ENCODE measurements at regions not wholly inside any gene's neighbourhood (a gene's known extent, or its start where the extent isn't known, plus 50 kb on each side); places are given as distances from the start of the nearest gene placed in this dataset.

DNA sequence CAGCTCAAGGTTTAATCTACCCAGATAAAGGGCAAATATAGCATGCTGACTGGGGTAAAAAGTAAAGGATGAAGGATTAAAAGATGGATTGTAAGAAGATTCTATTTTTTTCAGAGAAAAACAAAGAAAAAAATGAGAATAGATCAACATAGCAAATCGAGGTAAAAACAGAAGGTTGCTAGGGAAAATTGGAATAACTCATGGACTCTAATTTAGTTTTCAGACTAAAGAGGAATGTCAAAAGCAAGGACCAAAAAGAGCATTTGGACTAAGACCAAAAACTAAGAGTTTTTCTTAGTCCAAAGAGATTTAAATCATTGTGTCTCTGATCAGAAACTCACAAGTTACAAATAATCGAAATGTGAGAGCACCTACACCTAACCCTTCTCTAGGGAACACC, 250.7 kb upstream of the PTPRD start:
- 56 to 71% methylated on average over 2 of the region's 2 CpGs for WGBS, 2 donors (ENCODE audit: low coverage in 1 of 2)
- no peak overlapping the region for H3K27ac ChIP-seq
- intact Hi-C loops (cut with DNase I; ENCODE audit: low total_unique reads), result no loop called here

DNA sequence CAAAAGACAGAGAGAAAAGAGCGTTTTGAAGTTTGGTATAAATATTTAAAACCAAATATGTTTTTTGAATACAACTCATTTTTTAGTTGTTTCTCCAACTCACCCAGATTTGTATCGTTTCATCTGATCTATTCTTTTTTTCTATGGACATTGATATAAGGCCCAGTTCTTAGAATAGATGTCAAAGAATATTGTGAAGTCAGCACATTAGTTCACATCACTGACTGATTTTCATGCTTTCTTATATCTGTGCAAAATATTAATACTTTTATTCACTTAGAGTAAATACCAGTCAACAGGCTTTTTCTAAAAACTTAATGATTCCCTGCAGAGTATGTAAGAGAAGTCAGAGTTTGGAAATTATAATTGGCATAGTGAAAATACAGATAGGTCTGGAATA, 254.4 kb upstream of the PTPRD start:
- no peak for DNase-seq
- 73 to 82% methylated on average over 2 of the region's 2 CpGs for WGBS, 2 donors (ENCODE audit: low coverage in 1 of 2)
- H3K9me3 ChIP-seq, result no peaks in the 10 kb centered on the region
- TF ChIP-seq EP300 (IDR thresholded peaks at IDR 0.05; ENCODE audit: low read depth) (no peak), POLR2AphosphoS5 (IDR thresholded peaks at IDR 0.05) (no peak), POLR2A (IDR thresholded peaks at IDR 0.05) (no peak)
- TF ChIP-seq, protein P1, sequence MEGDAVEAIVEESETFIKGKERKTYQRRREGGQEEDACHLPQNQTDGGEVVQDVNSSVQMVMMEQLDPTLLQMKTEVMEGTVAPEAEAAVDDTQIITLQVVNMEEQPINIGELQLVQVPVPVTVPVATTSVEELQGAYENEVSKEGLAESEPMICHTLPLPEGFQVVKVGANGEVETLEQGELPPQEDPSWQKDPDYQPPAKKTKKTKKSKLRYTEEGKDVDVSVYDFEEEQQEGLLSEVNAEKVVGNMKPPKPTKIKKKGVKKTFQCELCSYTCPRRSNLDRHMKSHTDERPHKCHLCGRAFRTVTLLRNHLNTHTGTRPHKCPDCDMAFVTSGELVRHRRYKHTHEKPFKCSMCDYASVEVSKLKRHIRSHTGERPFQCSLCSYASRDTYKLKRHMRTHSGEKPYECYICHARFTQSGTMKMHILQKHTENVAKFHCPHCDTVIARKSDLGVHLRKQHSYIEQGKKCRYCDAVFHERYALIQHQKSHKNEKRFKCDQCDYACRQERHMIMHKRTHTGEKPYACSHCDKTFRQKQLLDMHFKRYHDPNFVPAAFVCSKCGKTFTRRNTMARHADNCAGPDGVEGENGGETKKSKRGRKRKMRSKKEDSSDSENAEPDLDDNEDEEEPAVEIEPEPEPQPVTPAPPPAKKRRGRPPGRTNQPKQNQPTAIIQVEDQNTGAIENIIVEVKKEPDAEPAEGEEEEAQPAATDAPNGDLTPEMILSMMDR (IDR thresholded peaks at IDR 0.05), result no peak
- H3K27ac ChIP-seq, result no peak overlapping the region
- H3K4me1 ChIP-seq, result no peaks in the 10 kb centered on the region
- no peaks in the 10 kb centered on the region for H3K27me3 ChIP-seq
- no peak overlapping the region for H3K4me3 ChIP-seq
- no peaks in the 10 kb centered on the region for H3K36me3 ChIP-seq
- intact Hi-C loops (cut with DNase I; ENCODE audit: low total_unique reads) (no loop called here), in situ Hi-C loops (cut with MboI; ENCODE audit: low pct_ligation_motif_present in 1 of 4, low pct_unique_long_range_greater_than_20kb in 1 of 4, low sequenced_read_pairs in 3 of 4) (no loop called here)

More for the DNA sequence above, 250.7 kb upstream of the PTPRD start:
- Histone ChIP-seq H3K36me3 (no peaks in the 10 kb centered on the region), H3K4me1 (no peaks in the 10 kb centered on the region), H3K9me3 (no peaks in the 10 kb centered on the region), H3K4me3 (no peak overlapping the region), H3K27me3 (no peaks in the 10 kb centered on the region)
- no peak for TF ChIP-seq EP300 (IDR thresholded peaks at IDR 0.05; ENCODE audit: low read depth)
- TF ChIP-seq POLR2AphosphoS5 (IDR thresholded peaks at IDR 0.05), result no peak
- no peak for TF ChIP-seq POLR2A (IDR thresholded peaks at IDR 0.05)
- TF ChIP-seq, protein P1 (IDR thresholded peaks at IDR 0.05), result no peak
- in situ Hi-C loops (cut with MboI; ENCODE audit: low pct_ligation_motif_present in 1 of 4, low pct_unique_long_range_greater_than_20kb in 1 of 4, low sequenced_read_pairs in 3 of 4), result no loop called here
- DNase-seq, result no peak

- Histone ChIP-seq H3K4me1 (no peaks in the 10 kb centered on the region), H3K9me3 (no peaks in the 10 kb centered on the region), H3K36me3 (no peaks in the 10 kb centered on the region), H3K4me3 (no peak overlapping the region), H3K27me3 (no peaks in the 10 kb centered on the region), H3K27ac (no peak overlapping the region)
- no peak for TF ChIP-seq POLR2A (IDR thresholded peaks at IDR 0.05)
- TF ChIP-seq EP300 (IDR thresholded peaks at IDR 0.05; ENCODE audit: low read depth), result no peak
- no peak for TF ChIP-seq POLR2AphosphoS5 (IDR thresholded peaks at IDR 0.05)
- TF ChIP-seq, protein P1 (IDR thresholded peaks at IDR 0.05), result no peak
- DNase-seq, result no peak
- in situ Hi-C loops (cut with MboI; ENCODE audit: low pct_ligation_motif_present in 1 of 4, low pct_unique_long_range_greater_than_20kb in 1 of 4, low sequenced_read_pairs in 3 of 4), result no loop called here
- intact Hi-C loops (cut with DNase I; ENCODE audit: low total_unique reads), result no loop called here
Observed at GRCh38 chr9:10869687-10870086, 256.9 kb upstream of the PTPRD start.

GRCh38 chr9:10873999-10874398, 261.2 kb upstream of the PTPRD start:
- Histone ChIP-seq H3K27me3 (no peaks in the 10 kb centered on the region), H3K4me3 (no peak overlapping the region), H3K27ac (no peak overlapping the region), H3K9me3 (no peaks in the 10 kb centered on the region), H3K36me3 (no peaks in the 10 kb centered on the region), H3K4me1 (no peaks in the 10 kb centered on the region)
- DNase-seq, result no peak
- TF ChIP-seq, protein P1 (IDR thresholded peaks at IDR 0.05), result no peak
- TF ChIP-seq EP300 (IDR thresholded peaks at IDR 0.05; ENCODE audit: low read depth) (no peak), POLR2A (IDR thresholded peaks at IDR 0.05) (no peak), POLR2AphosphoS5 (IDR thresholded peaks at IDR 0.05) (no peak)
- 60 to 79% methylated on average over 1 of the region's 1 CpG for WGBS, 2 donors (ENCODE audit: low coverage in 1 of 2)
- intact Hi-C loops (cut with DNase I; ENCODE audit: low total_unique reads), result no loop called here
- in situ Hi-C loops (cut with MboI; ENCODE audit: low pct_ligation_motif_present in 1 of 4, low pct_unique_long_range_greater_than_20kb in 1 of 4, low sequenced_read_pairs in 3 of 4), result no loop called here

Data from transverse colon (tissue), 4 donors.